Left ventricle myocardium superior (tissue), 1 donor: ENCODE measurements at regions not wholly inside any gene's neighbourhood (a gene's known extent, or its start where the extent isn't known, plus 50 kb on each side); places are given as distances from the start of the nearest gene placed in this dataset.

ENCODE experiments used
- ATAC-seq: fragments of 200-7000 bp; cut with Tn5 transposase; one replicate; pipeline ENCODE4 v1.9.1; 2020; ENCODE audit warnings: mild to moderate bottlenecking, moderate library complexity
- DNase-seq: peaks from one replicate; pipeline ENCODE4 v3.0.0-alpha.2; 2020
- intact Hi-C: fragments of 100-400 bp; cut with micrococcal nuclease; formaldehyde crosslinking; loops from one replicate; pipeline ENCODE4 v1.11.0; 2022
- donor health status: DM: no; HTN: yes; CAD: no; lungs with severe emphysema.

DNA sequence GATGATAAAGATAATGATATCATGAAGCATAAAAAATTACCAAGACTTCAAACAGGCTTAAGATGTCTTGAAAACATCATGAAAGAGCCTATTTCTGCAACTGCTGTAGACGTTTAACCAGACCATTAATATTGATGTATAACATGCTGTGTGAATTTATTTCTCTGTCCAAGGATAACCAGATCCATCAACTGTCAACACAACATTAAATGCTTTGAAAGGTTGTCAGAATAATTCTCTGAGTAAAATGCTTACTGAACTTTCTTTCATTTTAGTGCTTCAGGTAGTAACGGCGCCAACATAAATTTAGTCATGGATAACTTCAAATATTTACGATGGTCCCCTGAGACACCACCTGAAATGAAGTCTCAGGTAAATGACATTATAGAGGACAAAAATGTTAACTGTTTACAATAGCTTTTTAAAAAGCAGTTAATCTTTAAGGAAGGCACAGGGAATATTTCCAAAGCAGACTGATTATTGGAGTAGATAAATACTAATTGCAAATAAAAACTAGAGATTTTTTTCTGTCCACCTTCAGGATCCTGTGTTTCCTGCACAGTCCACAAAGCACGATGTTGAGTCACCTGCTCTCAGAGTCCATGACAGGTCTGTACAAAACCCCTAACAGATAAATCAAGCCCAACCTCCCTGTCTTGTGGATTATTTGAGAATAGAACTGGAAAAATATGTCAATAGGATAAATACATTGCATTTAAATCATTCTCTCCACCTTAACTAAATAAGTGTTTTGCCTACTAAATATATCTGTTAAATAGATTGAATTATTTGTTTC is 1213.2 kb downstream of the XPNPEP1 start:
- ATAC-seq (no peak), DNase-seq (no peak)
- intact Hi-C loops = no loop called here

DNA sequence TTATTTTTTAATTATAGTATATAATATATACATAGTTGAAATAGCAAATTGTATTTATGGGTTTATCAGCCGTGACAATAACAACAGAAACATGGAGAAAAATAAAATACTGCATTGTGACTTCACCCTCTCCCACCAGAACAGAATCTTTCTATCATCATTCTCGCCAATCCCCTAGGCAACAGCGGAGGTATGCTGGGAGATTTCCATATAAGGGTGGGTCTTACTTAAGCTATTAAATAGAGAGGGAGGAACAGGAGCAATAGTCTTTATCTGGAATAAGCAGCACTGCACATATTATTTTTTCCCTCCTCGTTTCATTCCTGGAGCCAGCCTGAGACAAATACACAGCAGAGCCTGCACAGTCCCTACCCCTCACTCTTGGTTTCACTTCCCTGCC is 1214.9 kb downstream of the XPNPEP1 start:
- intact Hi-C loops = no loop called here
- ATAC-seq (no peak), DNase-seq (no peak)

DNA sequence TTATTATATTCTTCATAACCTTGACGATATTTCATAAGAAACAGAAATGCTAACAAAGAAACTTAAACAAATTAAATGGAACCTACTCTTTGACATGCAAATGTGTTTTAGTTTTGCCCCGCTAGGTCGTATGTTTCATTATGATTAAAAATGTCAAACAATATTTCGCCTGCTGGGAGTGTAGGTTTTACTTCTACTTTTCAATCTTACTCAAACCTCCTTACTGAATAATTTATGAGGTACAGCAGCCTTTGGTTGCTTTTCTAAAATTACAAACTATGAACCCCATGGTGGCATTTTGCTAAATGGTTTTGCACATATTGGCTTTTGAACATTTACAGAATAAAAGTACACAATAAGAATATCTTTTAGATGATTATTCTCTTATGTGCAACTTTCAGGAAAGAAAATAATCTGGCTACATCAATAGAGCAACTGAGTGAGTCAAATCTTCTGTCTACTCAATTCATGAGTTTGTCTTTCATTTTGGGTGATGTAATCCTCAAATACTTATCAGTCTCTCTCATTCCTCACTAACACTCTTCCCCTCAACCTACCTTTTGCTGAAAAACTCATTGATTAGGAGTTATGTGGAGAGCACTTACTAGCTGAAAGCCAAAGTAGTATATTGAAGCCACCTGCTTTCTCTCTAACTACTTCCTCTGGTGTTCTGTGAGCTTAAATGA is 1226.4 kb downstream of the XPNPEP1 start:
- intact Hi-C loops = no loop called here
- DNase-seq (no peak), ATAC-seq (no peak)

DNA sequence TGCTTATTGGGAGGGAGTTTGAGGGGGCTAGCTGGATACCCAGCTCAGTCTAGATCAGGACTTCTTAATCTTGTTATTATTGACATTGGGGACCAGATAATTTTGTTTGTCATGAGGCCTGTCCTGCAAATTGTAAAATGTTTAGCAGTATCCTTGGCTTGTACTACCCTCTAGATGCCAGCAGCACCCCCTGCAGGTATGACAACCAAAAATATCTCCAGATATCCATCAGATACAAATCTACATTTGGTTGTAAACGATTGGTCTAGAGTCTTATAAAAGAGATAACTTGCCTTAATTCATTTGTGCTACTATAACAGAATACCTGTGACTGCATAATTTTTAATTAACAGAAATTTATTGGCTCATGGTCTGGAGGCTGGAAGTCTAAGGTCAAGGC is 1232.2 kb downstream of the XPNPEP1 start:
- intact Hi-C loops = no loop called here
- no peak for DNase-seq
- ATAC-seq = no peak

DNA sequence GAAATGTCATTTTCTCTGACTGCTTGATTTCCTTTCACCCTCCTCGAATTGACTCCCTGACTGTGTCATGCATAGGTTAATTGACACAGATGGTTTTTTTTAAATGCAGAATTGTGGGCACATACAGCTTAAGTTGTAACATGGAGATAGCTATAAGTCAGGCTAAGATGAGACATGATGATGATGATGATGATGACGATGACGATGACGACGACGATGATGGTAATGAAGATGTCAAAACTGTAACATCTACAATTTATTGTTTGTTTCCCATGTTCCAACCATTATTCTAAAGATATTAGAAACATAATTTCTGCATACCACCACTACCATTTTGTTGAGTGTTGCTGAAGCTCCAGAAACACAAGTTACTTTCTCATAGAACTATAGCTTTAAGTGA is 1232.8 kb downstream of the XPNPEP1 start:
- DNase-seq (no peak), ATAC-seq (no peak)
- intact Hi-C loops = no loop called here

- DNase-seq = no peak
- no peak for ATAC-seq
- intact Hi-C loops = no loop called here
Observed at GRCh38 chr10:108689891-108690290, 1233.4 kb downstream of the XPNPEP1 start.

DNA sequence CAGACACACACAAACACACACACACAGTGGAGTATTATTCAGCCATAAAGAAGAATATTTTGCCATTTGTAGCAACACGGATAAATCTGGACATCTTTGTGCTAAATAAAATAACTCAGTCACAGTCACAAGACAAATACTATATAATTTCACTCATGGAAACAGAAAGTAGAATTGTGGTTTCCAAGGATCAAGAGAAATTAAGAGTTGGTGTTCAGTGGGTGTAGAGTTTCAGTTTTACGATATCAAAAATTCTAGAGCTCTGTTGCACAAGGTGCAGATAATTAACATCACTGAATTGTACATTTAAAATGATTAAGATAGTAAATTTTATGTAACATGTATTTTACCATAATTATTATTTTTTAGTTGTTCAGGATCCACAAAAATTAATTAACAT is 1235.0 kb downstream of the XPNPEP1 start:
- intact Hi-C loops = no loop called here
- no peak for DNase-seq
- no peak for ATAC-seq

GRCh38 chr10:108685863-108686531 is 1237.3 kb downstream of the XPNPEP1 start:
- intact Hi-C loops = no loop called here
- DNase-seq (no peak), ATAC-seq (no peak)

DNA sequence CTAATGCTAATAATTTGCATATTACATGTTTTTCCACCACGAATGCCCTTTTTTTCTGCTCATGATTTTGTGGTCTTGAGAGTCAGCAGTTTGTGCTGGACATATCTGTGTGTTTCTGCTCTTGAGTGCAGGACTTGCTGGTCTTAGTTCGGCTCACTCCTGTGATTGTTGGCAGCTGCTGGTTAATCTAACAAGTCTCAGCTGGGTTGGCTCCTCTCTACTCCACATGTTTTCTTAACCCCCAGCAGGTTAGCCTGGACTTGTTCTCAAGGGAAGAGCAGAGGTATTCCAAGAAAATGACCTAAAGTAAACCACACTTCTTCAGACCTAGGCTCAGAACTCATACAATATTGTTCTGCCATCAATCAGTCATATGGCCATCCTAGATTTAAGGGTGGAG is 1238.9 kb downstream of the XPNPEP1 start:
- ATAC-seq = no peak
- DNase-seq = no peak
- intact Hi-C loops = no loop called here

DNA sequence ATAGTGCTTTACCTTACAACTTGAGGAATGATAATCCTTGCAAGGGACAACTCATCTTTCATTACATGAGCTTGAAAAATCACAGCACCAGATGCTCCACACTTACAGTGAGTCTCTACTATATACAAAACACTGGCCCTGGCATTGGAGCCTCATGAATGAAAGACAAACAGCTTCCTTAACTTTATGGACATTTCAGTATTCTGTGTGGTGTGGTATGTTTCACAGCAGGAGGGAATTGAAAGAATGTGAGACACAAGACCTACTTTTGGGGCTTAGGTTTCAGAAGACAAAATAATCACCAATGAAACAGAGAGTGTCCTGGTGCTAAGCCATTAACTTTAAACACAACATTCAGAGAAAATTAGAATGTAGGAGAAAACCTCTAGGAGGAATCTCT is 1249.6 kb downstream of the XPNPEP1 start:
- no peak for DNase-seq
- no peak for ATAC-seq
- intact Hi-C loops = no loop called here

DNA sequence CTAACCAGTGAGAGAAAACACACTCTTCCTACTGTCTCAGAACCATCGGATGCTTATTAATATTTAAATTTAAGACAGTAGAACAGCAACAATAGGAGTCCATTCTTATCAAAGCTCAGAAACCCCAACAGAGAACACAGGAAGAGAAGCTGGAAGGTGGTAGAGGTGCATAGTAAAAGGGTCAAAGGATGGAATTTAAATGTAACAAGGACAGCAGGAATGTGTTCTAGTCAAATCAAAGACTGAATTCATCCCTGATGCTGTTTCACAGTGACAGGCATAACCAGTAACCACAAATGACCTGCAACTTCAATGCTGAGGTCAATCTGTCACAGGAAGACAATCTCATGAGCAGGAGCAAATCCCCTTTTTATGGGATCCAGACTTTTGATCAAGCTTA is 1259.7 kb downstream of the XPNPEP1 start:
- no peak for ATAC-seq
- intact Hi-C loops = no loop called here
- DNase-seq = no peak

DNA sequence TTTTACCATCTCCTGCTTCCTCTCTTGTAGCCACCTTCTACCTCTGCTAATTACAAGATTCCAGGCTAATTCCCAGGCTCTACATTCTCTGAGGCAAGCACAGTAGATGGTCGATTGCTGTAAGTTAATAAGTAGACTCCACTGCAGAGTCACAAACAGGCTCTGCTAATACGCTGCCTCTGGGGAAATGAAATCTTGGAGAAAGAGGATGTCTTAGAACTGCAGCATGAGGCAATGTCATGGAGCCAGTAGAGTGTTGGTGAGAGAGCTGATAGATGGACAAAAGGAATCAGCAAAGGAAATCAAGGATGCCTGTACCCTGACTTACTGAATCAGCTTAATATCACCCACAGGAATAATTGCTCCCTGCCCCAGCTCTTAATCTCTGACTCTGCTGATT is 1260.3 kb downstream of the XPNPEP1 start:
- no peak for DNase-seq
- intact Hi-C loops = no loop called here
- no peak for ATAC-seq

- ATAC-seq = no peak
- intact Hi-C loops = no loop called here
- DNase-seq = no peak
Observed at GRCh38 chr10:108655057-108655456, 1268.3 kb downstream of the XPNPEP1 start.

DNA sequence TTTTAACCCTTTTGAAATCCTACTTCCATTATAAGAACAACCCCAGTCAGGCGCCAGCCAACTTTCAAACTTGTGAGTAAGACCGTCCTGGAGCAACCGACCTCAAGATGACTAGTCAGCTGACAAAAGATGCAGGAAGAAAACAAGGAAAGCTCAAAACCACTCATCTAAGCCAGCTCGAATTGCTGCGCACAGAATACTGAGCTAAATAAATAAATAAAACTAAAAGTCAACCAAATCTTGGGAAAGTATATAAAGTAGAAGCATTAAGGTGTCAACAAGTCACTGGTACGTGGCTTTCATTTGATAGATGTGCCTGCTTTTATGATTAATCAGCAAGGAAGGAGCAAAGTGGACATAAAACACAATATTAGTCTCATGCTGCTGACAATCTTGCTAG is 1269.8 kb downstream of the XPNPEP1 start:
- DNase-seq = no peak
- ATAC-seq = no peak
- intact Hi-C loops = no loop called here

- no peak for ATAC-seq
- no peak for DNase-seq
- intact Hi-C loops = no loop called here
Observed at GRCh38 chr10:108639010-108639409, 1284.3 kb downstream of the XPNPEP1 start.

GRCh38 chr10:108638225-108638624 is 1285.1 kb downstream of the XPNPEP1 start:
- intact Hi-C loops = no loop called here
- DNase-seq (no peak), ATAC-seq (no peak)

GRCh38 chr10:108633046-108633445 is 1290.3 kb downstream of the XPNPEP1 start:
- intact Hi-C loops = no loop called here
- DNase-seq = no peak
- no peak for ATAC-seq

GRCh38 chr10:108632144-108632543 is 1291.2 kb downstream of the XPNPEP1 start:
- intact Hi-C loops = no loop called here
- no peak for ATAC-seq
- no peak for DNase-seq

- DNase-seq (no peak), ATAC-seq (no peak)
- intact Hi-C loops = no loop called here
Observed at GRCh38 chr10:108631332-108631731, 1292.0 kb downstream of the XPNPEP1 start.

DNA sequence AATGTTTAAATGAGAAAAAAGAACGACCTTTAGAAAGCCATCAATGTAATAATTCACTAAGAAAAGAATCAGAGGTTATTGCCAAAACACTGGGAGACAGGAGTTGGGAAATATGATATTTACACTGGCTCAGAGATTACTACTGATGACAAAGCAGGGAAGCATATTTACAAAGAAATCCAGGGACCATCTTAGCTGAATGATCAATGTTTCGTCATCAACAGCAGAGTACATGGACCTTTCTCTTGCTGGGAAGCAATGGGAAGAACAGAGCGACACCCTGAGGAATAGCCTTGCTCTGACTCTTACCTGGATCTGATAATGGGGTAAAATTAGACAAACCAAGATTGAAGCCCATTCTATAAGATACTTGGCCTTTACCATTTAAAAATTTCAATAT is 1293.5 kb downstream of the XPNPEP1 start:
- DNase-seq (no peak), ATAC-seq (no peak)
- intact Hi-C loops = no loop called here

DNA sequence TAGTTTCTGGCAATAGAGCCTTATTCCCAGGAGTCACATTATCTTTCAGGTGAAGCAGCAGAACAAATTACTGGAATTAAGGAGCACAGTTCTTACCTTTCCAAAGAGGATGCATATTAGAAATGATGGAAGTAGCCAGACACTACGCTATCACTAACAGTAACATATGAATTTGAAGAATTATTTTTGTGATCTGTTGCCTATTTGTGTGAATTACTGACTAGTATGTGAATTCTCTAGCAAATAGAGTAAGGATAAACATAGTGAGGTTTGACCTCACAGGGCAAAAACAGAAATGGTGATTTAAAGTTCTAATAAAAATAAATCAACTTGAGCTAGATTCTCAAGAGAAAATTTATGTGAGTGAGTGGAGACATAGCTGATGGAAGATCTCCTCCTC is 1299.3 kb downstream of the XPNPEP1 start:
- ATAC-seq (no peak), DNase-seq (no peak)
- intact Hi-C loops = no loop called here
